Colonic mucosa (tissue), 4 donors: ENCODE measurements at regions not wholly inside any gene's neighbourhood (a gene's known extent, or its start where the extent isn't known, plus 50 kb on each side); places are given as distances from the start of the nearest gene placed in this dataset.

Experiments used
- DNase-seq: peaks from one replicate; pipeline ENCODE4 v3.0.0-alpha.2; 2020
- H3K27ac ChIP-seq: fragments of 200-600 bp; one replicate; pipeline ENCODE4 v1.8.0; 2021
- H3K27me3 ChIP-seq: fragments of 200-600 bp; one replicate; pipeline ENCODE4 v1.8.0; 2021
- H3K36me3 ChIP-seq: fragments of 200-600 bp; one replicate; pipeline ENCODE4 v1.8.0; 2021
- H3K4me1 ChIP-seq: fragments of 200-600 bp; one replicate; pipeline ENCODE4 v1.8.0; 2021; ENCODE audit warnings: mild to moderate bottlenecking
- H3K4me3 ChIP-seq: fragments of 200-600 bp; one replicate; pipeline ENCODE4 v1.8.0; 2021
- H3K9ac ChIP-seq, 2 donors: one replicate each; pipeline ENCODE4 v1.7.0; 2013; ENCODE audit warnings: control low read depth in 2 of 2, low read depth in 2 of 2, low read length in 2 of 2
- H3K9me3 ChIP-seq: fragments of 200-600 bp; one replicate; pipeline ENCODE4 v1.8.0; 2021
- intact Hi-C: fragments of 100-400 bp; cut with DNase I; formaldehyde crosslinking; loops from one replicate; pipeline ENCODE4 v1.14.1; 2022
- TF ChIP-seq, protein P1 (sequence below): fragments of 200-600 bp; IDR thresholded peaks from one replicate; pipeline ENCODE4 v1.8.0; 2022; ENCODE audit warnings: antibody characterized with exemption, mild to moderate bottlenecking
- donor health status: healthy.
- donor health status: DM: no; HTN: no; CAD: no.
- donor health status: DM: no; HTN: no; CAD: no.

DNA sequence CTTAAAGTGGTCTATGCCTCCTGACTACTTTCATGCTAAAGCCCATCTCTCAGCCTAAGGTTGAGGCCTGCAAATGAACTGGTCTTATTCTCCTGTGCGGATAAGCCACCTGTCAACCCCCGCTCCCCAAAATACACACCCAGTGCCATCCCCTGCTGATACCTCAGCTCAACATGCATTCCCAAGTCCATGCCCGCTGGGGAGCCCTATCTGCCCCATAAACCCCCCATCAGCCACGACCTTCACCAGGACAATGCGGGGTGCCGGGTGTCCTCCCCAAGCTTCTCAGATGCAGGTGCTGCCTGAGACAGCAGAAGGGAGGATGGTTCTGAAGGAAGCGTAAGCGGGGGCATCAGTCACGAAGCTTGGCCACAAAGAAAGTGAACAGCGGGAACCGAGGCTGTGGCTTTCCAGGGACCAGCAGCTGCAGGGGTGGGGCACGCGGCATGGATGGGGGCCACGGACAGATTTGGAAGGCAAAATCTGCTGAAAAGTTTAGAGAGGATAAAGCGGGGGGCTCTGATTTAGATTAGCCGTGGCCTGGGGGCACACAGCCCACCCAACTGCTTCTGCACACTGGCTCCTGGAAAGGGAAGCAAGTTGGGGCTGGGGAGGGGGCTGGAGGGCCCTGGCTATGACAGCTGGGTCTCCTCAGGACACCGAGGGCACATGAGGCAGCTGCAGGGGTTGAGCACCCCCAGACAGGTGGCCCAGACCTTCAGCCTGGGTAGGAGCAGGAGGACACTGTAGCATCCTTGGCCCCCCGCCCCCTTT, 1391.9 kb downstream of the TBC1D22A start:
- TF ChIP-seq, protein P1, sequence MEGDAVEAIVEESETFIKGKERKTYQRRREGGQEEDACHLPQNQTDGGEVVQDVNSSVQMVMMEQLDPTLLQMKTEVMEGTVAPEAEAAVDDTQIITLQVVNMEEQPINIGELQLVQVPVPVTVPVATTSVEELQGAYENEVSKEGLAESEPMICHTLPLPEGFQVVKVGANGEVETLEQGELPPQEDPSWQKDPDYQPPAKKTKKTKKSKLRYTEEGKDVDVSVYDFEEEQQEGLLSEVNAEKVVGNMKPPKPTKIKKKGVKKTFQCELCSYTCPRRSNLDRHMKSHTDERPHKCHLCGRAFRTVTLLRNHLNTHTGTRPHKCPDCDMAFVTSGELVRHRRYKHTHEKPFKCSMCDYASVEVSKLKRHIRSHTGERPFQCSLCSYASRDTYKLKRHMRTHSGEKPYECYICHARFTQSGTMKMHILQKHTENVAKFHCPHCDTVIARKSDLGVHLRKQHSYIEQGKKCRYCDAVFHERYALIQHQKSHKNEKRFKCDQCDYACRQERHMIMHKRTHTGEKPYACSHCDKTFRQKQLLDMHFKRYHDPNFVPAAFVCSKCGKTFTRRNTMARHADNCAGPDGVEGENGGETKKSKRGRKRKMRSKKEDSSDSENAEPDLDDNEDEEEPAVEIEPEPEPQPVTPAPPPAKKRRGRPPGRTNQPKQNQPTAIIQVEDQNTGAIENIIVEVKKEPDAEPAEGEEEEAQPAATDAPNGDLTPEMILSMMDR: no peak
- Histone ChIP-seq H3K9ac (no peak overlapping the region), H3K27me3 (no peaks in the 10 kb centered on the region), H3K4me3 (no peak overlapping the region), H3K9me3 (no peaks in the 10 kb centered on the region), H3K36me3 (no peaks in the 10 kb centered on the region), H3K27ac (no peak overlapping the region), H3K4me1 (no peaks in the 10 kb centered on the region)
- intact Hi-C loops: no loop called here
- DNase-seq: no peak

DNA sequence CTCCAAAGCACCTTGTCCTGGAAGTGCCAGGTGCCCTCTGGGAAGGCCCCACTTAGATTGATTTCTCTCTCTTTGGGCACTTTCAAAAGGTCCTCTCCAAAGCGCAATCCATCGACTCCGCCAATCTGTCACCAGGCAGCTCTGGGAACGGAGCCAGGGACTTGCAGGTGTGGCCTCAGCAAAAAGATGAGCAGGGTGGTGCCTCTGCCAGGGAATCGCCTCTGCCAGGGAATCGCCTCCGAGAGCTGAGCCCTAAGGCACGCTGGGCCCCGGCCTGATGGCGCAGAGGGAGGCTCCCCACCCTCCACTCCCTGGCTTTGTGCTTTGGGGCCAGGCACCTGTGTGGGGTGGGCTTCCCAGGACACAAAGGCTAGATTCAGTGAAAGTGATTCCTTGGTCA, 1391.3 kb downstream of the TBC1D22A start:
- H3K9me3 ChIP-seq: no peaks in the 10 kb centered on the region
- peak; percentile 76 for DNase-seq

DNA sequence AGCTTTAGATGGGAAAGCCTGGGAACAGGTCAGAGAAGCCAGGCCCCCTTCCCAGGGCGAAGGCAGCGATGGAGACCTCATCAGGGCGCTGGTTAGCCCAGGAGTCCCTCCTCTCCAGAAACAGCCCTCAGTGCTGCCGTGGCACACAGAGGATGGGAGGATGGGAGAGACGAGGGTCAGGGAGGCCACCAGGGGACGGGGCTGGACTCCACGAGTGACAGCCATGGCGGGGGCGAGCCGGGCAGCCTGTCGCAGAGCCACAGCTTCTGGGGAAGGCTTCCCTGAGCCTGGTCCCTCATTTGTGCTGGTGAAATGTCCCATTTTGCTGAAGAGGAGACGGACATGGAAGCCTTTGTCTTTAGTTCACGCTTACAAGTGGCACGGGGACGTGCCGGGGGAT, 1390.5 kb downstream of the TBC1D22A start:
- no peaks in the 10 kb centered on the region for H3K4me1 ChIP-seq
- TF ChIP-seq, protein P1: no peak
- no peak overlapping the region for H3K9ac ChIP-seq
- no peaks in the 10 kb centered on the region for H3K27me3 ChIP-seq
- H3K4me3 ChIP-seq: no peak overlapping the region
- H3K9me3 ChIP-seq: no peaks in the 10 kb centered on the region
- H3K27ac ChIP-seq: no peak overlapping the region
- no peaks in the 10 kb centered on the region for H3K36me3 ChIP-seq
- no peak for DNase-seq
- intact Hi-C loops: no loop called here

More for the DNA sequence above, 1391.3 kb downstream of the TBC1D22A start:
- H3K36me3 ChIP-seq: no peaks in the 10 kb centered on the region
- H3K27ac ChIP-seq: no peak overlapping the region
- H3K4me1 ChIP-seq: no peaks in the 10 kb centered on the region
- no peak overlapping the region for H3K4me3 ChIP-seq
- no peak overlapping the region for H3K9ac ChIP-seq
- H3K27me3 ChIP-seq: no peaks in the 10 kb centered on the region
- intact Hi-C loops: no loop called here
- TF ChIP-seq, protein P1: no peak

DNA sequence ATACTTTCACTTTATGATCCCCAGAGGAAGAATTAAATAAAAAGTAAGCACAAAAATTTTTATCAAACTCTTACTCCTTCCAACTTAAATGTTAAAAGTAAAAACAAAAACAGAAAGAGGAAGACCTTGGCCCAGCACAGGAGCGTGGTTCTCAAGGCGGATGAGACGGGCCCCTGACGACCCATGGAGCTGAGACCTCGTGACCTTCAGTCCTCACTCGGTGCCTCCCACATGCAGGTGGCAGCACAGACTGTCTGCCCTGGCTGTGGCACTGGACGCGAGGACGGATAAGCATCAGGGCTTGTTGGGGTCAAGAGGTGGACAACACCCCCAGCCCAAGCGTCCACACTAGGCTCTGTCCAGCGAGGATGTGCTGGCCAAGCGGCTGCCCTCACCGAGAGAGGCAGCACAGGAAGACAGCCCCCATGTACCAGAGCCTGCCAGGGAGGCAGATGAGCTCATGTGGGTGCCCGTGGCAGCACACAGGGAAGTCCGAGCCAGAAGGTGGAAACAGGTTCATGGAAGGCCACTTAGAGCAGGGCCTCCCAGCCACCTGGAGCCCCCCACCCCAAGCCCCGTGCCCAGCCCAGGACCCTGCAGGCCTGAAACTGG, 1389.8 kb downstream of the TBC1D22A start:
- H3K4me3 ChIP-seq: no peak overlapping the region
- H3K27me3 ChIP-seq: no peaks in the 10 kb centered on the region
- no peaks in the 10 kb centered on the region for H3K9me3 ChIP-seq
- intact Hi-C loops: no loop called here
- TF ChIP-seq, protein P1: no peak
- H3K9ac ChIP-seq: no peak overlapping the region
- H3K4me1 ChIP-seq: no peaks in the 10 kb centered on the region
- no peak overlapping the region for H3K27ac ChIP-seq
- no peaks in the 10 kb centered on the region for H3K36me3 ChIP-seq
- DNase-seq: no peak

DNA sequence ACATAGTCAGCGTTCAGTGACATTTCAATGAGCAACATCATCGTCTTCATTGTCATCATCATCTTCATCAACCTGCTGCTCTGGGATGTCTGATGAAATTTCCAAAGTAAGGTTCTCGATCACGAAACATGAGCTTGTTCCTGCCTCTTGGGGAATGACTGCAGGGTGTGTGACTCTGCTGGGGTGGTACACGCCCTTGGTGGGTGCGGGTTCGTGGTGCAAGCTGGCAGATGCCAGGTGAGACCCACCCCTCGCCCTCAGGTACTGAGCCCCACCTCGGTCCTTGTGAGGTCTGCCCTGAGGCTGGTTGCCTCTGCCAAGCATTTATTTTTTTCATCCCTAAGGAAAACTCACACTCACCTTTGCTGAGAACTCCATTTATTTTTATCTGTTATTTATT, 1389.2 kb downstream of the TBC1D22A start:
- Histone ChIP-seq H3K27me3 (no peaks in the 10 kb centered on the region), H3K36me3 (no peaks in the 10 kb centered on the region), H3K27ac (no peak overlapping the region), H3K4me1 (no peaks in the 10 kb centered on the region), H3K4me3 (no peak overlapping the region), H3K9me3 (no peaks in the 10 kb centered on the region), H3K9ac (no peak overlapping the region)
- DNase-seq: no peak
- TF ChIP-seq, protein P1: no peak
- intact Hi-C loops: no loop called here
